PC-3 (cell line): ENCODE measurements at regions not wholly inside any gene's neighbourhood (a gene's known extent, or its start where the extent isn't known, plus 50 kb on each side); places are given as distances from the start of the nearest gene placed in this dataset.

ENCODE experiments used
- CTCF ChIP-seq: fragments of 300-600 bp; sonication (generic); conservative IDR thresholded peaks from 2 replicates; pipeline ENCODE4 v1.5.1; 2017; ENCODE audit warnings: antibody characterized with exemption, low read depth, mild to moderate bottlenecking, low read length
- EZH2 ChIP-seq: fragments of 300-600 bp; sonication (generic); IDR thresholded peaks from one replicate; pipeline ENCODE4 v1.6.1; 2017; ENCODE audit warnings: antibody characterized with exemption, mild to moderate bottlenecking, low read length; ENCODE audit not compliant: unreplicated experiment
- EZH2phosphoT487 ChIP-seq: fragments of 300-600 bp; sonication (generic); IDR thresholded peaks from 2 replicates; pipeline ENCODE4 v1.6.1; 2018; ENCODE audit warnings: mild to moderate bottlenecking, antibody characterized with exemption, low read length, borderline replicate concordance

GRCh38 chr2:23007631-23008235, 377.2 kb upstream of the KLHL29 start:
- TF ChIP-seq CTCF = no peak
- no peak for TF ChIP-seq EZH2phosphoT487
- no peak for TF ChIP-seq EZH2
